NCI-H128 (cell line): ENCODE measurements at regions not wholly inside any gene's neighbourhood (a gene's known extent, or its start where the extent isn't known, plus 50 kb on each side); places are given as distances from the start of the nearest gene placed in this dataset.
"Not testable (repeated sequence)": the region's sequence is repeated elsewhere in the genome, so short reads cannot be mapped to it uniquely, and the experiment has no call there.

Experiments used
- DNase-seq: peaks from one replicate; lab custom pipeline; 2025; ENCODE audit not compliant: unreplicated experiment; lab: John Stamatoyannopoulos, UW

- DNase-seq = no peak
Observed at GRCh38 chr2:234251326-234252271, 201.1 kb downstream of the SPP2 start.

GRCh38 chr2:234250926-234251325 lies 200.4 kb downstream of the SPP2 start:
- no peak for DNase-seq

GRCh38 chr2:234249873-234250272 lies 199.4 kb downstream of the SPP2 start:
- DNase-seq = no peak

- no peak for DNase-seq
Observed at GRCh38 chr2:234249034-234249735, 198.7 kb downstream of the SPP2 start.

- DNase-seq = not testable (repeated sequence)
Observed at GRCh38 chr2:234248213-234248710, 197.8 kb downstream of the SPP2 start.

- DNase-seq = no peak
Observed at GRCh38 chr2:234247453-234248180, 197.1 kb downstream of the SPP2 start.

GRCh38 chr2:234245945-234246344 lies 195.4 kb downstream of the SPP2 start:
- no peak for DNase-seq

- no peak for DNase-seq
Observed at GRCh38 chr2:234243871-234244565, 193.5 kb downstream of the SPP2 start.

GRCh38 chr2:234242459-234242836 lies 191.9 kb downstream of the SPP2 start:
- DNase-seq = no peak

- no peak for DNase-seq
Observed at GRCh38 chr2:234241656-234242458, 191.4 kb downstream of the SPP2 start.

- no peak for DNase-seq
Observed at GRCh38 chr2:234240917-234241316, 190.4 kb downstream of the SPP2 start.

GRCh38 chr2:234235191-234235590 lies 184.7 kb downstream of the SPP2 start:
- DNase-seq = no peak

GRCh38 chr2:234231460-234231859 lies 181.0 kb downstream of the SPP2 start:
- no peak for DNase-seq

GRCh38 chr2:234219046-234219310 lies 168.5 kb downstream of the SPP2 start:
- no peak for DNase-seq

GRCh38 chr2:234218266-234219045 lies 168.0 kb downstream of the SPP2 start:
- DNase-seq = no peak

- DNase-seq = no peak
Observed at GRCh38 chr2:234212534-234212933, 162.0 kb downstream of the SPP2 start.

GRCh38 chr2:234211797-234212196 lies 161.3 kb downstream of the SPP2 start:
- no peak for DNase-seq

GRCh38 chr2:234206738-234207137 lies 156.2 kb downstream of the SPP2 start:
- DNase-seq = no peak

- no peak for DNase-seq
Observed at GRCh38 chr2:234204480-234204879, 154.0 kb downstream of the SPP2 start.
